ENCODE measurements at regions not wholly inside any gene's neighbourhood (a gene's known extent, or its start where the extent isn't known, plus 50 kb on each side); places are given as distances from the start of the nearest gene placed in this dataset.

DNA sequence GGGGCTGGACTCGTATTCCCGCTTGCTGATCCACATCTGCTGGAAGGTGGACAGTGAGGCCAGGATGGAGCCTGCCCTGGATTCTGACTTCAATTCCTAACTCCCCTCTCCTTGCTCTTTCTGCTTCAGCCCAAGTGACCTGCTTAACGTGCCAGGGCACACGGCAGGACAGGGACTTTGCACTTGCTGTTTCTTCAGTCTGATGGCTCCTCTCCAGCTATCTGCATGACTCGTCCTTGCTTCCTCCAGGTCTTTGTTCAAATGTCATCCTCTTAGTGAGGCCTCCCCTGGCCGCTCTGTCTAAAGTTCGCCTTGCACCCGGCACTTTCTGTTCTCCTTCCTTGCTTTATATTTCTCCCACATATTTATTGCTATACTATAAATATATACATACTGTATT lies 357.6 kb downstream of the MTX2 start:
- no peak overlapping the region for H3K27ac ChIP-seq
- no peaks in the 10 kb centered on the region for H3K4me1 ChIP-seq
- no peak for TF ChIP-seq EP300 (IDR thresholded peaks at IDR 0.05)
- TF ChIP-seq POLR2A (IDR thresholded peaks at IDR 0.05), result no peak
- TF ChIP-seq POLR2AphosphoS5 (IDR thresholded peaks at IDR 0.05), result no peak
- TF ChIP-seq, protein P1, sequence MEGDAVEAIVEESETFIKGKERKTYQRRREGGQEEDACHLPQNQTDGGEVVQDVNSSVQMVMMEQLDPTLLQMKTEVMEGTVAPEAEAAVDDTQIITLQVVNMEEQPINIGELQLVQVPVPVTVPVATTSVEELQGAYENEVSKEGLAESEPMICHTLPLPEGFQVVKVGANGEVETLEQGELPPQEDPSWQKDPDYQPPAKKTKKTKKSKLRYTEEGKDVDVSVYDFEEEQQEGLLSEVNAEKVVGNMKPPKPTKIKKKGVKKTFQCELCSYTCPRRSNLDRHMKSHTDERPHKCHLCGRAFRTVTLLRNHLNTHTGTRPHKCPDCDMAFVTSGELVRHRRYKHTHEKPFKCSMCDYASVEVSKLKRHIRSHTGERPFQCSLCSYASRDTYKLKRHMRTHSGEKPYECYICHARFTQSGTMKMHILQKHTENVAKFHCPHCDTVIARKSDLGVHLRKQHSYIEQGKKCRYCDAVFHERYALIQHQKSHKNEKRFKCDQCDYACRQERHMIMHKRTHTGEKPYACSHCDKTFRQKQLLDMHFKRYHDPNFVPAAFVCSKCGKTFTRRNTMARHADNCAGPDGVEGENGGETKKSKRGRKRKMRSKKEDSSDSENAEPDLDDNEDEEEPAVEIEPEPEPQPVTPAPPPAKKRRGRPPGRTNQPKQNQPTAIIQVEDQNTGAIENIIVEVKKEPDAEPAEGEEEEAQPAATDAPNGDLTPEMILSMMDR (IDR thresholded peaks at IDR 0.05), result no peak
- no peak overlapping the region for H3K4me3 ChIP-seq
- peaks cover 0 to 31% (median 0%) of the 10 kb centered on the region in 3 donors for H3K27me3 ChIP-seq
- no peaks in the 10 kb centered on the region for H3K36me3 ChIP-seq
- no peak for DNase-seq
- 71 to 83% (median 78%) methylated on average over 8 of the region's 8 CpGs for WGBS, 5 donors
- H3K9me3 ChIP-seq, result no peaks in the 10 kb centered on the region
- intact Hi-C loops (cut with DNase I; ENCODE audit: low total_unique reads), result no loop called here

DNA sequence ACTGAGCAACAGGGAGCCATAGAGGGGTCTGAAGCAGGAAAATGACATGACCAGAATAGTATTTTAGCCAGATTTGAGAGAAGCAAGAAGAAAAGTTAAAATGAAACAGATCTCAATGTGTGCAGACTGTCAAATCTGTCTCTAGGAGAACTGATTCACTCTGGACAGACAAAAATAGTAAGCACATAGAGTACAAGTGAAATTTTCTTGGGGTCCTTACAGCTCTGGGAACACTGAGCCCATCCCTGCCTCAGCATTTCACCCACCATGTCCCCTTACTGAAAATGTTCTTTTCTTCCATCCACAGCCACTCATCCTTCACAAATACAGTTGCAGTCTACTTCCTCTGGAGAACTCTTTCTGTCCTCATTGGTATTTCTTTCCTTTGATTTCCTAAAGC lies 359.2 kb downstream of the MTX2 start:
- intact Hi-C loops (cut with DNase I; ENCODE audit: low total_unique reads), result no loop called here
- DNase-seq, result no peak
- H3K4me3 ChIP-seq, result no peak overlapping the region
- TF ChIP-seq POLR2A (IDR thresholded peaks at IDR 0.05), result no peak
- no peak for TF ChIP-seq EP300 (IDR thresholded peaks at IDR 0.05)
- TF ChIP-seq, protein P1 (IDR thresholded peaks at IDR 0.05), result no peak
- no peak for TF ChIP-seq POLR2AphosphoS5 (IDR thresholded peaks at IDR 0.05)
- H3K36me3 ChIP-seq, result no peaks in the 10 kb centered on the region
- H3K4me1 ChIP-seq, result no peaks in the 10 kb centered on the region
- no peaks in the 10 kb centered on the region for H3K9me3 ChIP-seq
- H3K27me3 ChIP-seq, result peaks cover 0 to 33% (median 0%) of the 10 kb centered on the region in 3 donors
- H3K27ac ChIP-seq, result no peak overlapping the region

DNA sequence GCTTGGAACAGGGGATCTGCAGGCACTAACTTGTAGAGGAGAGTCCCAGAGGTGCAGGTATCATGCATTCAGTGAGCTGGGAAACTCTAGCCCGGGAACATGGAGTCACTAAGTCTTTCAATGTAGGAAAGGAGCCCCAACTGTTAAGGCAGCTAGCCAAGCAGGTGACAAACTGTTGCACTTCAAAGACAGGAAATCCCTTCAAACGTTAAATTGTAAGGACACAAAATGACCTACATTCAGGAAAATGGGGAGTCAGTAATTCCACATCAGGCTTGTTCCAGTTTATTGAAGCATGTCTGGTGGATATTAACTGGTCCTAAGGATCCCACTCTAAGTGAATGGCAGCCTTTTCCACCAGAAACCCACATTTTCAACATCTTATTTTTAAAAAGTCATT lies 364.5 kb downstream of the MTX2 start:
- no peaks in the 10 kb centered on the region for H3K9me3 ChIP-seq
- H3K4me1 ChIP-seq, result peaks cover 4 to 11% (median 9%) of the 10 kb centered on the region in 4 donors
- WGBS, 5 donors, result 45 to 56% (median 51%) methylated on average over 2 of the region's 2 CpGs
- intact Hi-C loops (cut with DNase I; ENCODE audit: low total_unique reads), result no loop called here
- peaks cover 0 to 57% (median 34%) of the 10 kb centered on the region in 3 donors for H3K27me3 ChIP-seq
- H3K36me3 ChIP-seq, result no peaks in the 10 kb centered on the region
- no peak for DNase-seq
- no peak overlapping the region for H3K4me3 ChIP-seq
- TF ChIP-seq POLR2AphosphoS5 (IDR thresholded peaks at IDR 0.05) (no peak), EP300 (IDR thresholded peaks at IDR 0.05) (no peak), POLR2A (IDR thresholded peaks at IDR 0.05) (no peak)
- TF ChIP-seq, protein P1 (IDR thresholded peaks at IDR 0.05), result no peak
- no peak overlapping the region for H3K27ac ChIP-seq

DNA sequence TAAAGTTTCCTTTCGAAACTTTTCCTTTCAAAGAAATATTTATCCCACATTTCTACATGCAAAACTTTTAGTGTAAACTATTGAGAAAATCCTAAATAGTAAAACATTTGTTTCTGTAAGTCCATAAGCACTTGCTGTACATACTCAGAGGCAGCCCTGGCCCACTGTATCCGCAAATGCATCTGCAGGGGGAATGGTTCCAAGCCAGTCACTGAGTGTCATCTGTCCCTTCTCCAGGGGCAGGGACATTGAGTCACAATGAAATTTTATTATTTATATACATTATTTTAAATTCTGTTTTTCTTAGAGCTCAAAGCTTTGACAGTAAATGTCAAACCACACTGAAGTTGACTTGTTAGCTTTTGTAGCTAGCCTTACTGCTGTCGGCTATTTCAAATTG lies 367.2 kb downstream of the MTX2 start:
- WGBS, 5 donors, result 64 to 85% (median 77%) methylated on average over 3 of the region's 3 CpGs
- TF ChIP-seq POLR2A (IDR thresholded peaks at IDR 0.05) (no peak), POLR2AphosphoS5 (IDR thresholded peaks at IDR 0.05) (no peak), EP300 (IDR thresholded peaks at IDR 0.05) (no peak)
- TF ChIP-seq, protein P1 (IDR thresholded peaks at IDR 0.05), result no peak
- Histone ChIP-seq H3K27ac (no peak overlapping the region), H3K27me3 (peaks cover 0 to 83% (median 50%) of the 10 kb centered on the region in 3 donors), H3K36me3 (no peaks in the 10 kb centered on the region), H3K4me3 (no peak overlapping the region), H3K4me1 (peaks cover 4 to 11% (median 9%) of the 10 kb centered on the region in 4 donors), H3K9me3 (no peaks in the 10 kb centered on the region)
- intact Hi-C loops (cut with DNase I; ENCODE audit: low total_unique reads), result no loop called here
- no peak for DNase-seq

Data from stomach (tissue), 8 donors.